Heart left ventricle (tissue), 13 donors: ENCODE measurements at regions not wholly inside any gene's neighbourhood (a gene's known extent, or its start where the extent isn't known, plus 50 kb on each side); places are given as distances from the start of the nearest gene placed in this dataset.

Source experiments
- POLR2A ChIP-seq, 2 donors: fragments of 450-650 bp; IDR thresholded peaks; one replicate each; pipeline ENCODE4 v1.6.1; 2017; ENCODE audit warnings: antibody characterized with exemption in 2 of 2, mild to moderate bottlenecking in 2 of 2, moderate library complexity in 2 of 2
- TF ChIP-seq, protein P1 (sequence below), 12 donors: fragments of 200-600 bp; sonication (generic) in 4 of 12; IDR thresholded peaks; one replicate each; pipeline versions ENCODE4 v1.5.0 to v1.8.0; 2018 to 2022; ENCODE audit warnings: antibody characterized with exemption in 12 of 12, mild to moderate bottlenecking in 5 of 12
- donor health status: ischemic (EF 13 %, LVEDD 7.1; RV severe dilation, severe dysfunction).
- donor health status: DM: no; HTN: yes; CAD: no.
- donor health status: DM: no; HTN: no; CAD: no.
- donor health status: ischemic (EF 25% LVEDD 6.9; RV normal size, moderate dysfunction).
- donor health status: ischemic (EF 25% LVEDD 5.7; RV mildly dilated, moderate dysfunction).
- donor health status: ischemic (EF 35%, LVEDD 5.7; RV mildly dilated, moderate dysfunction).
- donor health status: nonischemic (EF 11% LVEDD 7.7; RV severe dilation, severe dysfunction).
- donor health status: DM: yes; HTN: yes; CAD: no.
- donor health status: PGD.
- donor health status: ischemic (EF 29% LVEDD 5.4; RV normal size, mild dysfunction).
- donor health status: nonischemic (EF 23%, LVEDD 6.1; RV moderate dilation, normal function).

DNA sequence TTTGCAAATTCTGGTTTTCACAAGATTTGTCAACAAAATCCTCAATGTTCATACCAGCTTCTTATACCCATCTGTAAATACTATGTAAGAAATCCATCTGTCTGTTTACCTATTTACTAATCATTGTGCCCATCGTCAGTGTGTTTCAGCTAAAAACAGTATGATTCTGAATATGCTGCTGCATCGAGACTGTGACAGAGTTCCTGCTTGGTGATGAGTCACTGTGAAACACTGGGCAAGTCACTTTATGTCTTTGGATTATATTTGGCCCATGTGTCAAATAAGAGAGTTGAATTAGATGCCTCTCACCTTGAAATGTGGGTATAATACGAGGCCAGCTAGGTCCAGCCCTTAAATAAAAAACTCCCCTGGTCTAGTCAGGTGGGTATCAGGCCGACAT lies 79.3 kb downstream of the CBLL2 start:
- TF ChIP-seq, protein P1, sequence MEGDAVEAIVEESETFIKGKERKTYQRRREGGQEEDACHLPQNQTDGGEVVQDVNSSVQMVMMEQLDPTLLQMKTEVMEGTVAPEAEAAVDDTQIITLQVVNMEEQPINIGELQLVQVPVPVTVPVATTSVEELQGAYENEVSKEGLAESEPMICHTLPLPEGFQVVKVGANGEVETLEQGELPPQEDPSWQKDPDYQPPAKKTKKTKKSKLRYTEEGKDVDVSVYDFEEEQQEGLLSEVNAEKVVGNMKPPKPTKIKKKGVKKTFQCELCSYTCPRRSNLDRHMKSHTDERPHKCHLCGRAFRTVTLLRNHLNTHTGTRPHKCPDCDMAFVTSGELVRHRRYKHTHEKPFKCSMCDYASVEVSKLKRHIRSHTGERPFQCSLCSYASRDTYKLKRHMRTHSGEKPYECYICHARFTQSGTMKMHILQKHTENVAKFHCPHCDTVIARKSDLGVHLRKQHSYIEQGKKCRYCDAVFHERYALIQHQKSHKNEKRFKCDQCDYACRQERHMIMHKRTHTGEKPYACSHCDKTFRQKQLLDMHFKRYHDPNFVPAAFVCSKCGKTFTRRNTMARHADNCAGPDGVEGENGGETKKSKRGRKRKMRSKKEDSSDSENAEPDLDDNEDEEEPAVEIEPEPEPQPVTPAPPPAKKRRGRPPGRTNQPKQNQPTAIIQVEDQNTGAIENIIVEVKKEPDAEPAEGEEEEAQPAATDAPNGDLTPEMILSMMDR (IDR thresholded peaks at IDR 0.05): no peak
- no peak for TF ChIP-seq POLR2A (IDR thresholded peaks at IDR 0.05)
